Activated T-helper 9 cell treated with anti-CD3 and anti-CD28 coated beads, Interleukin-2, amount 50 U/mL, for 16 hours (primary cell): ENCODE measurements at regions not wholly inside any gene's neighbourhood (a gene's known extent, or its start where the extent isn't known, plus 50 kb on each side); places are given as distances from the start of the nearest gene placed in this dataset.
"Not testable (repeated sequence)": the region's sequence is repeated elsewhere in the genome, so short reads cannot be mapped to it uniquely, and the experiment has no call there.

Experiments used
- DNase-seq: peaks from one replicate; pipeline ENCODE4 v3.0.0-alpha.2; 2020; ENCODE audit warnings: low read depth

GRCh38 chr12:90828621-90829020, 126.4 kb downstream of the CCER1 start:
- no peak for DNase-seq

DNA sequence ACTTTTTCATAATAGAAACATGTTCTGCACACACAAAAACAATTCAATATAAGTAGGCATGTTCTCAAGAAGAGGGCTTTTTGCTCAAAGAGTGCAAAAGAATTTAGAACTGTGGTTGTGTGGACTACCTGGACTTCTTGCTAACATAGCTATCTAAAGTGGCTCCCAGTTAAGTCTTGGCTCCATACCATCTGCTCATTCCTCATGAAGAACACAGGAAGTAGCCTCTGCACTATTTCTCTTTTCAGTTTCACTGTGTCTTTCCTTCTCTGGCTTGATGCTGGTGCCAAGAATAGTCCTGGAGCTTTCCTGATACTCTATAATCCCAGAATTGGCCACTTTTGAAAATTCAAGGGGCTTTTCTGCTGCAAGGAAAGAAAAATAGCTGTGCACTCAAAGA, 127.4 kb downstream of the CCER1 start:
- DNase-seq = no peak

DNA sequence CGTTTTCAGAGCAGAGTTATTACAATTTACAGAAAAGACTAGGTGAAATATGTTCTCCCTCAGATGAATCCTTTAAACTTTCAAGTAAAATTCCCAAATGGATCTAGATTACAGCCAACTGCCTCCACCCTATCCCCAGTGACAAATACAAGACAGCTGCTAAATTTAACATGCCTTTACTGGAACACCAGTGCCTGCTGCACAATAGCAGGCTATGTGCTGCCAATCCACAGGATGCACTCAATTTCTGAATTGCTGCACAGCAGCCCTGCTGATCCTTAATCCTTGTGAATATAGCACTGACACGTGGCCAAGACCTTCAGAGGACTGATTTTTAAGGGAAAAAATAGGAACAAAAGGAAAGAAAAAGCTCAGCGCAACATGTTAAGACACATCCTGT, 128.9 kb downstream of the CCER1 start:
- DNase-seq = no peak

- DNase-seq = no peak
Observed at GRCh38 chr12:90823859-90824258, 131.1 kb downstream of the CCER1 start.

DNA sequence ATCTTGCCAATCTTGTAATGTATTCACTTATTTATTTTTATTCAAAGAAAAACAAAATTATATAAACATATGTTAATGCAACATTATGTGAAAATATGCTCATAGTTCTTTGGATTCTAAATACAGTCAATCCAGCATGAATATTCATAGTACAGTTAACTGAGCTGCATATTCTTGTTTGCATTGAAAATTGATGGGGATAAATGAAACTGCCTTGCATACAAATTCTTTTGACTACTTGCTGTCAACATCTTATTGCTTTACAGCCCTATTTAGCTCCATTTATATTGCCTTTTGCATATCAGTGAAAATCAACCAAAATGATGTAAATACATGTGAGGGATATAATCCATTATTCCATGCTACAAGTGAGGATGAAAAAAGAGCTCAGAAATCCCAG, 135.3 kb downstream of the CCER1 start:
- DNase-seq = no peak

DNA sequence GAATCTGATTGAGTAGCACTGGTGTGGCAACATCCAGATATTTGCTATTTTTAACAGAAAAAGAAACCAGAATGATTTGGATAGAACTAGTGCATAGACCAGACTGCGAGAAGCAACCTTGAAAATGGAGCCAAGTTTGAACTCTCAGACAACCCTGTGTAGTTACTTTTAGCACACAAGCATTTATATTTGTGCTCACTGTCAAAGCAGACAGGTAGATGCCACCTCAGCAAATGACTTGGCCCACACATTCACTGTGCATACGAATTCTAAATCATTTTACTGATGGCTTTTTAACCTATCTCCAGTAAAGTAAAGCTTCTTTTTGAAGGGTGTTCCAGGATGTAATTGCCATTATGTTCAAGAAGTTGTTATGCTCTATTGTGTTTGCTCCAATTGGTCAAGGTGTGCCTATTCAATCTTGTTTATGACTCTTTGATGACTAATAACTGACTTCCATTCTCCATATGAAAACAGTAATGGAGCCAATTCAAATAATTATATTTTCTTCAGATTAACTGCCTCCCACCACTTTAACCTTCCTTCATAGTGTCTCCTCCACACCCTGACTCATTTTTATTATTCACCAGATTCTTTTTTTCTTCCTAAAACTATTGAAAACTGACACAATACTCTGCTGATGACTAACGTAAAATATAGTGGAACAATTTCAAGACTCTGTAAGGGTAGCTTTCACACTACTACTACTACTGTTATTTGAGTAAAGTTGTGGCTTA, 138.5 kb downstream of the CCER1 start:
- DNase-seq = no peak

GRCh38 chr12:90809940-90810339, 145.0 kb downstream of the CCER1 start:
- no peak for DNase-seq

DNA sequence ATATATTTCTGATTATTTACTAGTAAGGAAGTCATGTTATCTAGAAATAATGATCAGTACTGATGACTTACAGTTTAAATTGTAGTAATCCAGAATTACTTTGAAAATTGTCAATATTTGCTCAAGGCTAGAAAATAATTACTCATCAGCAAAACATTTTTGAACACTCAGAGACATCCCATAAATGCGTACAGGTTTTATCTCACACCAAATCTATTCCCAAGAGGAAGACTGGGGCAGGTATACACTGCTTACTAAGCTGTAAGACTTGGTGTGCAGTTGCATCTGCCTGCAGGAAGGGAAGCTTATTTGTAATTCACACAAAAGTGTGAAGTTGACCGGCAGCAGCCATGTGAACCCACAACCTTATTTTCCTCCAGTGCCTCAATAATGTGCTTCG, 146.4 kb downstream of the CCER1 start:
- no peak for DNase-seq

DNA sequence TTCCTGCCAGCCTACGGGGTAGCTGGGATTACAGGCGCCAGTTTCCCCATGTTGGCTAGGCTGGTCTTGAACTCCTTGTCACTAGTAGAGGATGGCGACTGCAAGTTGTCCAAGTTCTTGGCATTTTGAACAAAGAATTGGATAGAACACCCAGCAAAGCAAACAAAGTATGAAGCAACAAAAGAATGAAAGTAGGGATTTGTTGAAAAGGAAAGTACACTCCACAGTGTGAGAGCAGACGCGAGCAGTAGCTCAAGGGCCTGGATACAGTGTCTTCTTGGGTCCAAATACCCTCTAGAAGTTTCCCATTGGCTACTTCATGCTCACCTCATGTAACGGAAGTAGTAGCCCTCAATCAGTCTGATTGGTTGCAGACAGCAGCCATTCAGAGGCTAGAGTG, 152.2 kb downstream of the CCER1 start:
- DNase-seq = no peak

- no peak for DNase-seq
Observed at GRCh38 chr12:90801776-90802175, 153.2 kb downstream of the CCER1 start.

- DNase-seq = no peak
Observed at GRCh38 chr12:90794212-90794611, 160.8 kb downstream of the CCER1 start.

DNA sequence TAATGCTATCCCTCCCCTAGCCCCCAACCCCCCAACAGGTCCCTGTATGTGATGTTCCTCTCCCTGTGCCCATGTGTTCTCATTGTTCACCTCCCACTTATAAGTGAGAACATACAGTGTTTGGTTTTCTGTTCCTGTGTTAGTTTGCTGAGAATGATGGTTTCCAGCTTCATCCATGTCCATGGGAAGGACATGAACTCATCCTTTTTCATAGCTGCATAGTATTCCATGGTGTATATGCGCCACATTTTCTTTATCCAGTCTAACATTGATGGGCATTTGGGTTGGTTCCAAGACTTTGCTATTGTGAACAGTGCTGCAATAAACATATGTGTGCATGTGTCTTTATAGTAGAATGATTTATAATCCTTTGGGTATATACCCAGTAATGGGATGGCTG, 162.3 kb downstream of the CCER1 start:
- DNase-seq = not testable (repeated sequence)

GRCh38 chr12:90791445-90791844, 163.5 kb downstream of the CCER1 start:
- no peak for DNase-seq

- DNase-seq = no peak
Observed at GRCh38 chr12:90790747-90791146, 164.2 kb downstream of the CCER1 start.

GRCh38 chr12:90773491-90773890, 181.5 kb downstream of the CCER1 start:
- no peak for DNase-seq

GRCh38 chr12:90770861-90771260, 184.1 kb downstream of the CCER1 start:
- no peak for DNase-seq

DNA sequence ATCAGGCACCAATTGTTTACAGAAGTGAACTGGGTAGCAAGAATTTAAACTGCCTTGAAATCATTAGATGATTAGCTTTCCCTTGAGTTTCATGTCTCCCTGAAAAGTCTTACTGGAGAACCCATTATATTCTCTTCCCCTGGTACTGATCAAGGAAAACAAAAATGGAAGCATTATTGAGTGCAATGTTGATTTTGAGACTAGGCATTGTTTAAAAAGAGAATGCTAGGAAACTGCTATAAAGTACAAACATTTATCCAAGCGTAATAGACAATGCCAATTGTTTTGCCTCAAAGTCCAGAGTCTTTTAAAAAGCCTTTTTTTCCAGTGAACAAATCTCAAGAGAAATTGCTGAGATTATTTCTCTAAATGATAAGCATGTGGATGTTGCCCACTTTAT, 197.0 kb downstream of the CCER1 start:
- no peak for DNase-seq

GRCh38 chr12:90745211-90745610, 209.8 kb downstream of the CCER1 start:
- no peak for DNase-seq

DNA sequence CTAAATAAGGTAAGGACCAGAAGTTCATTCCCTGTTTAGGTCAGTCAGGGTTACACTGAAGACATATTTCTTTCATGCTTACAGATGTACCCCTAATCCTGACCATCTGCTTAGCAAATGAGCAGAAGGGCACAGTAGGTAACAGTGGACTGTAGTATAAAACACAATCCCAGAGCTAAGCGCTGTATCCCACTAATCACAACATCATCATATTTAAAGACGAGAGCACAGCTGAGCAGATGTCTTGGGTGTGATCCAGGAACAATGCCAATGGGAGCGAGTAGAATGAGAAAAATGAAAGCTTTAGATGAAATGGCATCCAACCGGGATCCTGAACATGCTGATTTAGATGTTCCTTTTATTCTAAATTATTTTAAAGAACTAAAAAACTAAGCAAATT, 213.4 kb downstream of the CCER1 start:
- no peak for DNase-seq

DNA sequence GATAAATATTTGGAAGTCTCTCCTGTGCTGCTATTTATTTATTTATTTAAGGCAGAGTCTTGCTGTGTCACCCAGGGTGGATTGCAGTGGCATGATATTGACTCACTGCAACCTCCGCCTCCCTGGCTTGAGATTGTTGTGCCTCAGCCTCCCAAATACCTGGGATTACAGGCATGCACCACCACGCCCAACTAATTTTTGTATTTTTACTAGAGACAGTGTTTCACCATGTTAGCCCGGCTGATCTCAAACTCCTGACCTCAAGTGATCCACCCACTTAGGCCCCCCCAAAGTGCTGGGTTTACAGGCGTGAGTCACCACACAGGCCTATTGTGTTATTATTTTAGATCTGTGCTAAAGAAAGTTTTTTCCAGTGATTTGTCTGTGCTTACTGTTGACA, 225.2 kb downstream of the CCER1 start:
- DNase-seq = no peak

GRCh38 chr12:90712671-90713070, 242.3 kb downstream of the CCER1 start:
- DNase-seq = no peak

DNA sequence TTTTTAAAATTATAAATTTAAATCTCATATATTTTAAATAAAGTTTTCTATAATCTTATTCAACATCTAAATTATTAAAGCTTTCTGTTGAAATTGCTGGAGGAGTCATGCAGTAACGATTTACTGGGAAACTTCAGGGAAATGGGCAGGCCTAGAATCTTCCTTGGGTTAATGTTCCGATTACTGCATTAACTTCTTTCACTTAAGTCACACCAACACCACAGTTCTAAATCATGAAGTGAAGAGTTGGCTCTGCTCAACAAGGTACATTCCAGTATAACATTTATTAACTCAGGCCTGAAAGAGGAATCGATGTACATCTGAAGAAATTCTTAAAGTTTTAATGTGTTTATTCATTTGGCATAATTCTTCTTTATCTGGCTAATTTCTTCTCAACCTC, 244.3 kb downstream of the CCER1 start:
- DNase-seq = no peak

GRCh38 chr12:90706036-90706435, 248.9 kb downstream of the CCER1 start:
- DNase-seq = no peak

GRCh38 chr12:90695415-90695814, 259.6 kb downstream of the CCER1 start:
- no peak for DNase-seq

GRCh38 chr12:90690120-90690519, 264.9 kb downstream of the CCER1 start:
- DNase-seq = no peak
